ENCODE measurements at regions not wholly inside any gene's neighbourhood (a gene's known extent, or its start where the extent isn't known, plus 50 kb on each side); places are given as distances from the start of the nearest gene placed in this dataset.
"Not testable (repeated sequence)": the region's sequence is repeated elsewhere in the genome, so short reads cannot be mapped to it uniquely, and the experiment has no call there.

GRCh38 chr21:7769985-7770384, 2751.4 kb upstream of the TPTE start:
- not testable (repeated sequence) for TF ChIP-seq CTCF, POLR2A (IDR thresholded peaks at IDR 0.05)
